ENCODE measurements at regions not wholly inside any gene's neighbourhood (a gene's known extent, or its start where the extent isn't known, plus 50 kb on each side); places are given as distances from the start of the nearest gene placed in this dataset.

GRCh38 chr5:180441564-180442051 lies 52.6 kb upstream of the CNOT6 start:
- TF ChIP-seq CTCF (IDR thresholded peaks at IDR 0.05), result no peak
- TF ChIP-seq POLR2A (IDR thresholded peaks at IDR 0.05), result no peak
